Smooth muscle cell of the brain vasculature (primary cell): ENCODE measurements at regions not wholly inside any gene's neighbourhood (a gene's known extent, or its start where the extent isn't known, plus 50 kb on each side); places are given as distances from the start of the nearest gene placed in this dataset.
"Not testable (repeated sequence)": the region's sequence is repeated elsewhere in the genome, so short reads cannot be mapped to it uniquely, and the experiment has no call there.

ENCODE experiments used
- DNase-seq: peaks from one replicate; pipeline ENCODE4 v3.0.0-alpha.2; 2012; ENCODE audit warnings: low read depth, low spot score

DNA sequence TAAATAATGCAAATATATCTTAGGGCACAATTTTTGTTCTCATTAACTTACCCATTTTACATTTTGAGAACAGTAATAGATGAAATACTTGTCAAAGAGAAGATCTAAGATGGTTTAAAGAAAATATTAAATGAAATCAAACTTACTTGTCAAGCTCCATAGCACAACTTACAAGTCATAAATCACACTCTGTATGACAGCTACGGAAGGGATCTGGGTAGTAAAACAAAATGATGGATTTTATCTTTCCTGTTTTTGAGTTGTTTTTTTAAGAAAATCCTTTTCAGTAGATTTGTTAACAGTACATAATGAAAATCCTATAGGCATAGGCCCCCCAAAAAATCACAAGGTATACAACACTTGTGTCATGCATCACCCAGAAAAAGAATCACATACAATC is 84.4 kb upstream of the ANTXRL start:
- DNase-seq = not testable (repeated sequence)

DNA sequence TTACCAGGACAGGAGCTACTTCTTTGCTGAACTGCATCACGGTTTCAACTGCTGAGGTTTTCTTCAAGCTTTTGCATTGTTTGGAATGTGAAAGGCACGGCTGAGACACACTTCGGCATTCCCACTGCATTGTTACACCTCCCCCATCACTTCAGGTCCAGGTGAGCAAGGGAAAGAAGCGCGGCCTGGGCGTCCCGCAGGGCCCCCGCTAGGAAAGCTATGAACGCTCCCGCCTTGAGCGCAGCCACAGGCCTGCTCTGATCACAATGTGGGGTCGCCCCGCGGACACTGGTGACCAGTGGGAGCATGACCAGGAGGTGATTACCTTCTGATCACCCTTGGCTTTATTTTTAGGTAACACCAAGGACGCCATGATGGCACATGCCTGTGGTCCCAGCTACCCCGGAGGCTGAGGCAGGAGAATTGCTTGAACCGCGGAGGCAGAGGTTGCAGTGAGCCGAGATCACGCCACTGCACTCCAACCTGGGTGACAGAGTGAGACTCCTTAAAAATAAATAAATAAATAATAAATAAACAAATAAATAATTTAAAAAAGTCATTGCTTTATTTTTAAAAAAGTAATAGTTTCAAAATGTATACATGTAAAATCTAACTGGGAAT is 82.2 kb upstream of the ANTXRL start:
- not testable (repeated sequence) for DNase-seq

DNA sequence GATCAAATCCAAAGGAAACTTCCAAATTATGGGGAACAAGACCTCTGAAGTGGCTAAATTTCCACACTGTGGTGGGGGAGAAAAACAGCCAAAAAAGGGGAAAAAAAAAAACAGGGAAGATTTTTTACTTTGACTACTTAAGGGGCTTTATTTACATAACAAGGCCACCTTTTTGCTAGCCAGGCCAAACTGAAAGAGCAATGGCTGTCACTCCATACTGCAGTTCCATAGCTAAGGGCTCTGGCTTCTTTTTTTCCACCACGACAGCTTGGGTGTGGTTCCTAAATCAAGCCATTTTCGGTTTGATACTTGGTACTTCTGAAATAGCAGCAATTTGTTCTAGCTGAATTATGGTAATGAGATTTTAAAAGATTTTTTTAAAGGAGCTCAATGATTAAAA is 76.4 kb upstream of the ANTXRL start:
- not testable (repeated sequence) for DNase-seq

DNA sequence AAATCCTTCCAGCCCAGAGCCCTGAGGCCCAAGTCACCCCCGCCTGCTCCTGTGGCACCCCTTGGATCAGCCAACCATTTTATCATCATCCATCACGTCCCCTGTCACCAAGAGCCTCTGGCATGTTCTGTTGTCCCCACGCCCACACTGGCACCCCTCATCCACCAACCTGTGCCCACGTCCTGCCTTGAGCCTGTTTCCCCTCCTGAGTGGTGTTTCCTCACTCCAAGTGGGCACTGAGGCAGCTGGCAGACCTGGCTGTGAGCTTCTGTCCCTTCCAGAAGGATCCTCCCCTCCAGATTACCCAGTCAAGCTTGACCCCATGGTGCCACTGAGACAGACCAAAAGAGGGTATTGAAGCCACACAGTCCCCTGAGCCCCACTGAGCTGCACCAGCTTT is 71.4 kb upstream of the ANTXRL start:
- DNase-seq = no peak

DNA sequence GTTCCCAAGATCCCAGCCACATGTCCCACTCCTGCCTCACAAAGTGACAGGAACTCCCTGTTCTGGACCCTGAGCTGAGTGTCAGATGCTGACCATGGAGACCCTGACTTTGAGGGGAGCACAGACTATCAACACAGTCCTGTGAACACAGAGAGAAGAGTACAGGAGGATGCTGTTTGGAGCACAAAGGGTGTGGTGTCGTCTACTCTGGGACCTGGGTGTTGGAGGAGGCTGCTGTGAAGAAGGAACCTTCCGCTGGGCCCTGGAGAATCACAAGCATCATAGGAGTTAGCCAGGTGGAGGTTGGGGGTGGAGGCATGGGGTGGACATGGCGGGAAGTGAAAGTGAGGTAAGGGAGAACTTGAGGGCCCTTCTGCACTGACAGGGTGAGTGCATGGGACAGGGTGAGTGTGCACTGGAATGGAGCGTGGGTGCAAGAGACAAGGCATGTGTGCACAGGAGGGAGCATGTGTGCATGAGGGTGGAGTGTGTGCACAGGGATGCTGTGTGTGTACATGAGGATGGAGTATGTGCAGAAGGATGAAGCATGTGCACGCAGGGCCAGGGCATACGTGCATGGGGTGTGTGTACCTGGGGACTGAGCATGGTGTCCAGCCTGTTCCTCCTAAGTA is 70.7 kb upstream of the ANTXRL start:
- DNase-seq = no peak

DNA sequence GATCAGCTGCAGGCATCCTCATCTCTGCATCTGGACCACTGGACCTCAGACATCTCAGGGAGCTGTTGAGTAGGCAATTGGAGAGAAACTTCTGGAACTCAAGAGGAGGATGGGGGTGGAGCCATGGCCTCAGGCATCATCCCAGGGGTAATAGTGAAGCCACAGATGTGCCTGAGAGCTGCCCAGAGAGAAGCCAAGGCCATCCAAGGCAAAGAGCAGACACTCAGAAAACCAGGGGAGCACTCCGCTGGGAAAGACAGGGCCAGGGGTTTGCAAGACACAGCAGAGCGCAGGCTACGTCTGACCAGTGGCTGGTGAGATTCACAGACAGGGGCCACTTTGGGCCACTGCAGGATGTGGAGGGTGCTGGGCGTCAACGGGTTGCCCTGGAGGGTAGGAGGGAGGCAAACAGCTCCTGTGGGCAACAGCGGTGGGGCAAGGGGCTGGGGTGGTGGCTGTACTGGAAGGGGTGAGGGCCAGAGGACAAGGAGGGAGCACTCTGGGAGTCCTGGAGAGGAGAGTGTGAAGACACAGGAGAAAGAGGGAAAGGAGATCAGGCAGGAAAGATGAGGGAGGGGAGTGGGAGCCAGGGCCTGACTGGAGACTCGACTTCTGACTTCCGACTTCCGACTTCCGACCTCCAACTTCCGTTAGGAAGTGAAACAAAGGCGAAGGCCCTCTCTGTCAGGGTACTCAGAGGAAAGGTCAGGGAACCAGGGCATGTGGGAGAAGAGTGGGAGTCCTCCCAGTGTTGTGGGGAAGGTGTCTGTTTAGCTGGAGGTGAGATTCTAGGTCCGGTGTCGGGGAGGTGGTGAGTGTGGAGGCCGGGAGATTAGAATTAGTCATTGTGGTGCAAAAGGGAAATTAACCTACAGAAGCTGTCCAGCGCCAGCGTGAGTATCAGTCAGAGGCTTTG is 69.7 kb upstream of the ANTXRL start:
- no peak for DNase-seq

DNA sequence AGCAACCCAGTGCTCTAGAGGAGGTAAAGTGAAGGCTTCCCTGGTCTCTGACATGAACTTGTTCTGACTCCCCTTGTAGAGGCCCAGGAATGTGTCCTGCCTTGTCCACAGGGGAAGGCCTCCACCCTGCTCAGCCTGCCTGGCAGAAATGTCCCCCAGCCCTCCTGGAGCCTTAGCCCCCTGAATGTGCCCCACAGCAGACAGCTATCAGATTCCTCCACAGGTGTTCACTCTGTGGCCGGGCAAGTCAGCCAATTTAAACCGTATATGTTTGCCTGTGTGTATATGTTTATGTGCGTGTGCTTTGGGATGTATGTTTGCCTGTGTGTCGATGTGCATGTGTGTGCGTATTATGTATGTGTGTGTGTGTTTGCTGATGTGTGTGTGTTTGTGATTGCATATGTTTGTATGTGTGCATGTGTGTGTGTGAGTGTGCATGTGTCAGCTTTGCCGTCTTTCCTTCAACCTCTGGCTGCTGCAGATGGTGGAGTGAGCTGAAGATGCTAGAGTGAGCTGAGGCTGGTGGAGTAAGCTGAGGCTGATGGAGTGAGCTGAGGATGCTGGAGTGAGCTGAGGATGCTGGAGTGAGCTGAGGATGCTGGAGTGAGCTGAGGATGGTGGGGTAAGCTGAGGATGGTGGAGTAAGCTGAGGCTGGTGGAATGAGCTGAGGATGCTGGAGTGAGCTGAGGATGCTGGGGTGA is 68.9 kb upstream of the ANTXRL start:
- no peak for DNase-seq

DNA sequence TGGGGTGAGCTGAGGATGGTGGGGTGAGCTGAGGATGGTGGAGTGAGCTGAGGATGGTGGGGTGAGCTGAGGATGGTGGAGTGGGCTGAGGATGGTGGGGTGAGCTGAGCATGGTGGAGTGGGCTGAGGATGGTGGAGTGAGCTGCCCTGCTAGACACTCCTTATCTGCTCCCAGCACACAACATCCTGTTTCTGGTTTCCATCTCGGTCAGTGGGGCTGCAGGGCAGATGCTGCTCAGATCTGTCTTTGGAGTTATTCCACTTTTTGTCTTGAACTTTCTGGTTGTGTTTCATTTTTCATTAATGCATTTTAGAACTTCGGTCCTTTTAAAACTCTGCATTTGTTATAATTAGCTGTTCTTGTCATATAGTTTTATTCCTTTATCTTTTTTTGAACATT is 67.9 kb upstream of the ANTXRL start:
- DNase-seq = no peak

DNA sequence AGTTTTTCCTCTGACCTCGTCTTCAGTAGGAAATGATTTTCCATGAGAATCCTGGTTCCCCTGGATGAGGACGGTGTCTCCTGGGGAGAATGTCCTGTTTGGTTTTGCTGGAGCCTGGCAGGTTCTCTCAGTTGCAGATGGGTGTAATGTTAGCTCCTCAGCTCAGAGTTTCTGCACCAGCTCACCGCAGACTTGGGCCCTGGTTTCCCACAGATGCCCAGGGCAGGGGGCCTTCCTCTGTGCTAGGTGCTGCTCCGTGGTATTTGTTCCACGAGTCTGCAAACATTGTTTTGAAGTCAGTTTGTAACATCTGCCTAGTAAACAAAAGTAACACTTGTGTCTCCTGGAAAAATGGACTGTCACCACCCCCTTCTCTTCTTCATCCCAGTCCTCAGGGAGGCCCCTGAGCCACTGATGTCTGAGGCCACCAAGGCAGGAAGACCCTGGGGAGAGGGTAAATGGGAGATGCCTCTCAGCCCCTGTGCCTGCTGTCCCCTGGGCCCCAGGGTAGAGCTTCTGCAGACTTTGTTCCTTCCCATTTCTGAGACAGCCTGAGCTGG is 67.3 kb upstream of the ANTXRL start:
- not testable (repeated sequence) for DNase-seq

DNA sequence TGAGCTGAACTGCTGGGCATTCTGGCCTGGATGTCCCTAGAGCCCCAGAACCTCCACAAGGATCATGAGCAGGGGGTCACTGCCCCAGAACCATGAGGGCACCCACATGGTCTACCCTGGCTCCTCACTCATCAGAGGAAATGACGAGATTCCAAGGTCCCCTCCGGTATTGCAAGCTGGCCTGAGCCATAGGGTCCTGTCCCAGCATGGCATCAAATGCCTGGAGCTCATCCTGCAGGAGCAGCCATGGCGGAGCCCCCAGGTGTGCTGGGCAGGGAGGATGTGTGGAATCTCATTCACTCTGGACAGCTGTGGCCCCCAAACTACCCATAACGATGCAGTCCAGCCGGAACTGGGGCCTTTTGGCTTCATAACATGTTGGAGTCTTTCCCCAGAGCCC is 66.6 kb upstream of the ANTXRL start:
- no peak for DNase-seq

DNA sequence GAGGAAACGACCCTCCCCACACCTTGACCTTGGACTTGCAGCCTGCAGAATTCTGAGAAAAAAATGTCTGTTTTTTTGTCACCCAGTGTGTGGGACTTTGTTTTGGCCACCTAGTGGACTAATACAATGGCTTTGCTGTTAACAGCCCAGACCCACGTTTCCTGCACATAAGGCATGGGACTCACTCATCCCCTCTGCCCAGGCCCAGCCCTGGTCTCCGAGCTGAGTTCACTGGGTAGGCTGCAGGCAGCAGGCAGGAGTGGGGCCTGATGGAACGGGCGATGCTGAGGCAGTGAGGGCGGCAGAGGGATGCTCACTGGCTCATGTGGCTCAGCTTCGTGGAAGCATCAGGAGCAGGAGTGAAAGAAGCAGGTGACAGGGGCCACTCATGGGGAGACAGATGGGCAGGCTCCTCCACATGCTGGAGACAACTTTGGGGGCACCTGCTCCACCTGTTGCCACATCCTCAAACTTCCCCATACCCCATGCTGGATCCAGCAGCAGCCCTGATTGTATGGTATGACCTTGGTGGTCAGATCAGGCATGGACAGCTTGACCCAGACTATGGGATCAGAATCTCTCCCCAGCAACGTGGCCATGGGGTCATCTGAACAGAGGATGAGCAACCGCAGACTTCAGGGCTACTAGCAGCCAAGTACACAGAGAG is 65.8 kb upstream of the ANTXRL start:
- no peak for DNase-seq

DNA sequence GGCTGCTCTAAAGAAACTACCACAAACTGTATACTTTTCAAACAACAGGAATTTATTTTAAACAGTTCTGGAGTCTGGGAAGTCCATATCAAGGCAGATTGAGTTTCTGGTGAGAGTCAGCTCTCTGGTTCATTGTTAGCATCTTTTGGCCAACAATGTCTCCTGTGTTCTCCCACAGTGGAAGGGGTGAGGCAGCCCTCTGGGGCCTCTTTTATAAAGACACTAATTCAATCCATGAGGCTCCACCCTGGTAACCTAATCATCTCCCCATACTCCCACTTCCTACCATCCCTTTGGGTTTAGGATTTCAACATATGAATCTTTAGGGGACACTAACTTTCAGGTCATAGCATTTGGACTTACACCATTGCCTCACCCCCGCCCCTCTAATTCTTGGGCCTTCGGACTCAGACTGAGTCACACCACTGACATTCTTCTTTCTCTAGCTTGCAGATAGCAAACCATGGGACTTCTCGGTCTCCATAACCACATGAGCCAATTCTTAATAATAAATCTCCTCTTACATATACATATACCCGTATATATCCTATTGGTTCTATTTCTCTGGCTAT is 64.3 kb upstream of the ANTXRL start:
- no peak for DNase-seq

DNA sequence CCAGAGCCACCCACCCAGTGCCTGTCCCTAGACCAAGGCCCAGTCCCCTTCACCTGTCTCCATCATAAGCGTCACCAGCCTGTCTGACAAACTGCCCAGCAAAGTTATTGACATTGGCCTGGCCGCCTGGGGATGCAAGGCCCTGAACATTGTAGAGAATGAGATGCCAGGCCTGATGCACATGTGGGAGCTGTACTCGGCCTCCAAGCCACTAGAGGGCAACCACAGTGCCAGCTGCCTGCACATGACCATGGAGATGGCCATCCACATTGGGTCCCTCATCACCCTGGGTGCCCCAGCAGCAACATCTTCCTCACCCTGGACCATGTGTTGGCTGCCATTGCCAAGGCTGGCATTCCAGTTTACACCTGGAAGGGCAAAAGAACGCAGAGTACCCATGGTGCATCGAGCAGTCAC is 63.7 kb upstream of the ANTXRL start:
- DNase-seq = no peak

DNA sequence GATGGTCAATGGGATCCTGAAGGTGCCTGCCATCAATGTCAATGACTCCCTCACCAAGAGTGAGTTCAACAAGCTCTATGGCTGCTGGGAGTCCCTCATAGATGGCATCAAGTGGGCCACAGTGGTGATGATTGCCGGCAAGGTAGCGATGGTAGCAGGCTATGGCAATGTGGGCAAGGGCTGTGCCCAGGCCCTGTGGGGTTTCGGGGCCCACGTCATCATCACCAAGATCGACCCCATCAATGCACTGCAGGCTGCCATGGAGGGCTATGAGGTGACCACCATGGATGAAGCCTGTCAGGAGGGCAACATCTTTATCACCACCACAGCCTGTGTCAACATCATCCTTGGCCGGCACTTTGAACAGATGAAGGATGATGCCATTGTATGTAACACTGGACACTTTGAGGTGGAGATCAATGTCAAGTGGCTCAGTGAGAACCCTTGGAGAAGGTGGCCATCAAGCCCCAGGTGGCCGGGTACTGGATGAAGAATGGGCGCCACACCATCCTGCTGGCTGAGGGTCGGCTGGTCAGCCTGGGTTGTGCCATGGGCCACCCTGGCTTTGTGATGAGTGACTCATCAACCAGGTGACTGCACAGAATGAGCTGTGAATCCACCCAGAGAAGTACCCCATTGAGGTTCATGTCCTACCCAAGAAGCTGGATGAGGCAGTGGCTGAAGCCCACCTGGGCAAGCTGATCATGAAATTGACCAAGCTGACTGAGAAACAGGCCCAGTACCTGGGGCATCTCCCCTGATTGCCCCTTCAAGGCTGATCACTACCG is 63.0 kb upstream of the ANTXRL start:
- no peak for DNase-seq

DNA sequence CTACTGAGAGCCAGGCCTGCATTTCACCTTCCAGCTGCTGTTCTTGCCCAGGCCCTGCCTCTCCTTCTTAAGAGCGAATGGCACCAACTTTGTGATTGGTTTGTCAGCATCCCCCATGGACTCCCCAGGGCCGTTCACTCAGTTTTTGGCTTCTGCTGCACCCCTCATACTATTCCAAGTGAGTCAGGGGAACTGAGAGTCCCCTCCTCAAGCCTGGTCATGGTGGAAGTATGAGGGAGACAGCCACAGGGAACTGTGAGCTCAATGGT is 62.4 kb upstream of the ANTXRL start:
- no peak for DNase-seq

DNA sequence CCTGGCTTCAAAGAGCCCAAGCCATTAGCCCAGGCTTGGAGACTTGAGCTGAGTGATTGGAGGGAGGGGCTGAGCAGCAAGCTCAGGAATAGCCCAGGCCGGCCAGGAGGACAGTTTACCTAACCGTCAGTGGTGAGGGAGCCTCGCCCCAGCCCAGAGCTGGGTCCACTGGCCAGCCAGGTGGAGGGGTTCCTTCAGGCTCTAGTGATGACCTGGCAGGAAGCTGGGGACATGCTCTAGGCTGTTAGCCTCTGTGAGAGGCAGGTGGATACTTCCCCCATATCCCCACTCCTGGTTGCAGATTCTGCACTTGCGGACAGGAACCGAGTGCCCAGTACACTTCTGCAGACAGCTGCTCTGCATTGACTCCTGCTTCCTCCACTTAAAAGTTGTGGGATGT is 61.2 kb upstream of the ANTXRL start:
- DNase-seq = no peak

DNA sequence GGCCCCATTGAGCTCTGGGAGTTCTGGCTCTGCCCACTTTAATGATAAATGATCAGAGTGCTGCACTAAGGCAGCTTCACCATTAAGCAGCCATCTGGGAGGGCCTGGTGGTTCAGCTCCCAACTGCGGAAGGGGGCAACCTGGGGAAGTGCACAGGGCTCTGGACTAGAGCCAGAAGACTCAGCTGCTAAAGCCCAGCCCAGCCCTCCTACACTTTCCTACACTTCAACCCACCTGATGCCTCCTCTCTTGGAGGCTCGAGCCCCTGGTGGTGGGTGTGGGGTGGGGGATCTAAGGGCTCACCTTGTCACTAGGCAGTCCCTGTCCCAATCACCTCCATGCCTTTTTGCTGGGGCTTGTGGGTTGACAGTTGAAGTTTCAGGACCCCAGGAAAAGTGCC is 60.6 kb upstream of the ANTXRL start:
- DNase-seq = no peak

DNA sequence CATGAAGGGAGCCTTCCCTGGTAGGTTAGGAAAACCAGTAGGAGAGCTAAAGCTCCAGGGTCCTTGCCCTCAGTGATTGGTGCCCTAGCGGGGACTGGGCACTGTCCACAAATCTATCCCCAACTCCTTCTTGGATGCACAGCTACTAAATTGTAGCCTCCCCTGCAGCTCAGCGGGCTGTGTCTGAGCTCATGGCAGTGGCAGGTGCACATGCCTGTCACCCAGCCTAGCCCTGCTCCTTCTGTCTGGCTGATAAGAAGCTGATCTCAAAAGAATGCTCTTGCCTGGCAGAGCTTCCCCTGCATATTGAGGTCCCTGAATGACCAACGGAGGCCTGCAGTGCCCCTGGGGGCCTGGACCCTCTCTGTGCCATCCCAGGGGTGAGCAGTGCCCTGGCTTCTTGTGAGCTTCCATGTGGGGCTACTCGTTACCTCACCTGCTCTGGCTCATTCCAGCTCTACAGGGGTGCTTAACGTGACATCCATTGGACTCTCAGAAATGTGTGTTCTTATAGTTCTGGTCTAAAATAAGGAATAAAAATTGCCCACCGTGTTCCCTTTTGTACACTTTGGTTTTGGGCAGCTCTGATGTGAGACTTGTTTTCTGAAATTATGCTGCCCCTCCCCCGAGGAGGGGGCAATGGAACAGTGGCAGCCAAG is 59.8 kb upstream of the ANTXRL start:
- no peak for DNase-seq

DNA sequence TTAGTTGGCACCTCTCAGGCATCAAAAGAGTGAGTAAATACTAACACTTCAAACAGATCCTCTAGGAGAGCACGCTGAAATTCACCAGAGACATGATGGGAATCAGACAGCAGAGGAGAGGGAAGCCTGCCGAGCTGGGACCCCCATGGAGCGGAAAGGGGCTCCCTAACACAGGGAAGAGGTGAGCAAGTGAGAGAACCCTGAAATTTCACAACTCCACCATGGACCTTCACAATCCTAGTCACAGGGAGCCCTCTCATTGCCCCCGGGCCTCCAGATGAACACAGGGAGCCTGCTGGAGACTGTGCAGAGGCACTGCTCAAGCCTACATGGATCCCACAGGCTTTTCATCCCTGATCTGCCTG is 59.2 kb upstream of the ANTXRL start:
- DNase-seq = no peak
